WTC11 (cell line): ENCODE measurements at regions not wholly inside any gene's neighbourhood (a gene's known extent, or its start where the extent isn't known, plus 50 kb on each side); places are given as distances from the start of the nearest gene placed in this dataset.

ENCODE experiments used
- CTCF ChIP-seq: fragments of 200-600 bp; IDR thresholded peaks from 2 replicates; pipeline ENCODE4 v1.8.0; 2022; ENCODE audit warnings: antibody characterized with exemption
- IRF1 ChIP-seq: sonication (generic); formaldehyde crosslinking; IDR thresholded peaks from 2 replicates; pipeline ENCODE4 v1.8.0; 2023; ENCODE audit warnings: missing genetic modification reagents
- TCF7 ChIP-seq: sonication (generic); formaldehyde crosslinking; IDR thresholded peaks from 2 replicates; pipeline ENCODE4 v1.8.0; 2022; ENCODE audit warnings: mild to moderate bottlenecking, low read depth, missing genetic modification reagents, moderate library complexity

- TF ChIP-seq CTCF (no peak), IRF1 (CRISPR knock-in tag) (no peak), TCF7 (CRISPR knock-in tag) (no peak)
Measured at GRCh38 chr2:237195396-237196120, 109.9 kb downstream of the COPS8 start.
